GM23338 (cell line): ENCODE measurements at regions not wholly inside any gene's neighbourhood (a gene's known extent, or its start where the extent isn't known, plus 50 kb on each side); places are given as distances from the start of the nearest gene placed in this dataset.
"Not testable (repeated sequence)": the region's sequence is repeated elsewhere in the genome, so short reads cannot be mapped to it uniquely, and the experiment has no call there.

Experiments used
- ATAC-seq: fragments of 200-7000 bp; cut with Tn5 transposase; 3 replicates; pipeline ENCODE4 v1.9.1; 2020
- DNase-seq: peaks from one replicate; pipeline ENCODE4 v3.0.0-alpha.2; 2015; ENCODE audit warnings: low spot score
- H2AFZ ChIP-seq: fragments of 200-600 bp; sonication (generic); 2 replicates; pipeline ENCODE4 v1.8.0; 2016; ENCODE audit warnings: antibody characterized with exemption, mild to moderate bottlenecking, moderate library complexity
- H3F3A ChIP-seq: fragments of 200-600 bp; sonication (generic); replicated peaks from 2 replicates; pipeline ENCODE4 v1.8.0; 2017; ENCODE audit warnings: antibody characterized with exemption, mixed run types, low read depth
- H3K27ac ChIP-seq: fragments of 200-600 bp; sonication (generic); 2 replicates; pipeline ENCODE4 v1.6.1; 2016; ENCODE audit warnings: low read depth
- H3K27me3 ChIP-seq: fragments of 200-600 bp; sonication (generic); 2 replicates; pipeline ENCODE4 v1.8.0; 2016; ENCODE audit warnings: mild to moderate bottlenecking, mixed run types, moderate library complexity; ENCODE audit not compliant: insufficient read depth
- H3K36me3 ChIP-seq: fragments of 200-600 bp; sonication (generic); 2 replicates; pipeline ENCODE4 v1.8.0; 2016; ENCODE audit warnings: mild to moderate bottlenecking; ENCODE audit not compliant: insufficient read depth
- H3K4me1 ChIP-seq: fragments of 200-600 bp; sonication (generic); 2 replicates; pipeline ENCODE4 v1.8.0; 2016; ENCODE audit warnings: mild to moderate bottlenecking, moderate library complexity; ENCODE audit not compliant: insufficient read depth
- H3K4me2 ChIP-seq: fragments of 200-600 bp; sonication (generic); 2 replicates; pipeline ENCODE4 v1.7.1; 2017; ENCODE audit warnings: mixed run types
- H3K4me3 ChIP-seq: fragments of 200-600 bp; sonication (generic); 2 replicates; pipeline ENCODE4 v1.6.1; 2016; ENCODE audit warnings: mixed run types
- H3K79me2 ChIP-seq: fragments of 200-600 bp; sonication (generic); replicated peaks from 2 replicates; pipeline ENCODE4 v1.8.0; 2017; ENCODE audit warnings: mild to moderate bottlenecking; ENCODE audit not compliant: insufficient read depth
- H3K9me2 ChIP-seq: fragments of 200-600 bp; sonication (generic); 2 replicates; pipeline ENCODE4 v1.8.0; 2017; ENCODE audit not compliant: insufficient read depth
- H4K20me1 ChIP-seq: fragments of 200-600 bp; sonication (generic); replicated peaks from 2 replicates; pipeline ENCODE4 v1.8.0; 2017; ENCODE audit warnings: mild to moderate bottlenecking; ENCODE audit not compliant: insufficient read depth
- H3K27ac Mint-ChIP-seq: 2 replicates; pipeline ENCODE4 v1.8.0; 2020; ENCODE audit warnings: inconsistent platforms, mild to moderate bottlenecking, moderate library complexity, mixed read lengths
- H3K27me3 Mint-ChIP-seq: 3 replicates; pipeline ENCODE4 v1.8.0; 2022; ENCODE audit warnings: low read depth, mild to moderate bottlenecking, moderate library complexity, mixed read lengths, inconsistent platforms; ENCODE audit not compliant: insufficient read depth, poor library complexity
- H3K36me3 Mint-ChIP-seq: 3 replicates; pipeline ENCODE4 v1.8.0; 2021; ENCODE audit warnings: low read depth, mild to moderate bottlenecking, inconsistent platforms, moderate library complexity, mixed read lengths
- H3K4me1 Mint-ChIP-seq: 3 replicates; pipeline ENCODE4 v1.8.0; 2020; ENCODE audit warnings: mild to moderate bottlenecking, inconsistent platforms, mixed read lengths
- H3K4me3 Mint-ChIP-seq: 3 replicates; pipeline ENCODE4 v1.8.0; 2021; ENCODE audit warnings: moderate library complexity, mild to moderate bottlenecking, inconsistent platforms, mixed read lengths
- H3K9me3 Mint-ChIP-seq: 3 replicates; pipeline ENCODE4 v1.8.0; 2020; ENCODE audit warnings: moderate library complexity, mild to moderate bottlenecking, inconsistent platforms, mixed read lengths
- ETS1 ChIP-seq: IDR thresholded peaks from 2 replicates; pipeline ENCODE4 v1.6.1; 2016; ENCODE audit warnings: antibody characterized with exemption
- EZH2 ChIP-seq: fragments of 200-600 bp; sonication (generic); IDR thresholded peaks from one replicate; pipeline ENCODE4 v1.8.0; 2017; ENCODE audit warnings: antibody characterized with exemption, mild to moderate bottlenecking, low read depth; ENCODE audit not compliant: unreplicated experiment
- NANOG ChIP-seq: IDR thresholded peaks from 2 replicates; pipeline ENCODE4 v1.6.1; 2016; ENCODE audit warnings: antibody characterized with exemption, borderline replicate concordance
- STAT1 ChIP-seq: IDR thresholded peaks from one replicate; pipeline ENCODE4 v1.6.1; 2016; ENCODE audit warnings: antibody characterized with exemption; ENCODE audit not compliant: unreplicated experiment
- TF ChIP-seq, protein P1 (sequence below): fragments of 250-450 bp; sonication (Bioruptor Pico); IDR thresholded peaks from 2 replicates; pipeline ENCODE4 v1.5.0; 2020; ENCODE audit warnings: mild to moderate bottlenecking, moderate library complexity

DNA sequence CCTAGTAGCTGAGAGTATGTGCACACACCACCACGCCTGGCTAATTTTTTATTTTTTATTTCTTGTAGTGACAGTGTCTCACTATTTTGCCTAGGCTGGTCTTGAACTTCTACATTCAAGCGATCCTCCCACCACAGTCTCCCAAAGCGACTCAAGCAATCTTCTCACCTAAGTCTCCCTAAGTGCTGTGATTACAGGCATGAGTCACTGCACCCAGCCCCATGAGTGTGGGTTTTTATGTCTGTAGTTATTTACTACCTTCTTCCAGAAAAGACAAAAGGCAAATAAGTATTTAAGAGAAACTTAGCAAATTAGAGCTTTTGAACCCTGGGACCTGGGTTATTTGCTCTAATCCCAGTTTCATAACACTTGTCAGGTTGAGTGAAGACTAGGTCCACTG, 92.3 kb upstream of the HCRTR2 start (continued):
- TF ChIP-seq, protein P1, sequence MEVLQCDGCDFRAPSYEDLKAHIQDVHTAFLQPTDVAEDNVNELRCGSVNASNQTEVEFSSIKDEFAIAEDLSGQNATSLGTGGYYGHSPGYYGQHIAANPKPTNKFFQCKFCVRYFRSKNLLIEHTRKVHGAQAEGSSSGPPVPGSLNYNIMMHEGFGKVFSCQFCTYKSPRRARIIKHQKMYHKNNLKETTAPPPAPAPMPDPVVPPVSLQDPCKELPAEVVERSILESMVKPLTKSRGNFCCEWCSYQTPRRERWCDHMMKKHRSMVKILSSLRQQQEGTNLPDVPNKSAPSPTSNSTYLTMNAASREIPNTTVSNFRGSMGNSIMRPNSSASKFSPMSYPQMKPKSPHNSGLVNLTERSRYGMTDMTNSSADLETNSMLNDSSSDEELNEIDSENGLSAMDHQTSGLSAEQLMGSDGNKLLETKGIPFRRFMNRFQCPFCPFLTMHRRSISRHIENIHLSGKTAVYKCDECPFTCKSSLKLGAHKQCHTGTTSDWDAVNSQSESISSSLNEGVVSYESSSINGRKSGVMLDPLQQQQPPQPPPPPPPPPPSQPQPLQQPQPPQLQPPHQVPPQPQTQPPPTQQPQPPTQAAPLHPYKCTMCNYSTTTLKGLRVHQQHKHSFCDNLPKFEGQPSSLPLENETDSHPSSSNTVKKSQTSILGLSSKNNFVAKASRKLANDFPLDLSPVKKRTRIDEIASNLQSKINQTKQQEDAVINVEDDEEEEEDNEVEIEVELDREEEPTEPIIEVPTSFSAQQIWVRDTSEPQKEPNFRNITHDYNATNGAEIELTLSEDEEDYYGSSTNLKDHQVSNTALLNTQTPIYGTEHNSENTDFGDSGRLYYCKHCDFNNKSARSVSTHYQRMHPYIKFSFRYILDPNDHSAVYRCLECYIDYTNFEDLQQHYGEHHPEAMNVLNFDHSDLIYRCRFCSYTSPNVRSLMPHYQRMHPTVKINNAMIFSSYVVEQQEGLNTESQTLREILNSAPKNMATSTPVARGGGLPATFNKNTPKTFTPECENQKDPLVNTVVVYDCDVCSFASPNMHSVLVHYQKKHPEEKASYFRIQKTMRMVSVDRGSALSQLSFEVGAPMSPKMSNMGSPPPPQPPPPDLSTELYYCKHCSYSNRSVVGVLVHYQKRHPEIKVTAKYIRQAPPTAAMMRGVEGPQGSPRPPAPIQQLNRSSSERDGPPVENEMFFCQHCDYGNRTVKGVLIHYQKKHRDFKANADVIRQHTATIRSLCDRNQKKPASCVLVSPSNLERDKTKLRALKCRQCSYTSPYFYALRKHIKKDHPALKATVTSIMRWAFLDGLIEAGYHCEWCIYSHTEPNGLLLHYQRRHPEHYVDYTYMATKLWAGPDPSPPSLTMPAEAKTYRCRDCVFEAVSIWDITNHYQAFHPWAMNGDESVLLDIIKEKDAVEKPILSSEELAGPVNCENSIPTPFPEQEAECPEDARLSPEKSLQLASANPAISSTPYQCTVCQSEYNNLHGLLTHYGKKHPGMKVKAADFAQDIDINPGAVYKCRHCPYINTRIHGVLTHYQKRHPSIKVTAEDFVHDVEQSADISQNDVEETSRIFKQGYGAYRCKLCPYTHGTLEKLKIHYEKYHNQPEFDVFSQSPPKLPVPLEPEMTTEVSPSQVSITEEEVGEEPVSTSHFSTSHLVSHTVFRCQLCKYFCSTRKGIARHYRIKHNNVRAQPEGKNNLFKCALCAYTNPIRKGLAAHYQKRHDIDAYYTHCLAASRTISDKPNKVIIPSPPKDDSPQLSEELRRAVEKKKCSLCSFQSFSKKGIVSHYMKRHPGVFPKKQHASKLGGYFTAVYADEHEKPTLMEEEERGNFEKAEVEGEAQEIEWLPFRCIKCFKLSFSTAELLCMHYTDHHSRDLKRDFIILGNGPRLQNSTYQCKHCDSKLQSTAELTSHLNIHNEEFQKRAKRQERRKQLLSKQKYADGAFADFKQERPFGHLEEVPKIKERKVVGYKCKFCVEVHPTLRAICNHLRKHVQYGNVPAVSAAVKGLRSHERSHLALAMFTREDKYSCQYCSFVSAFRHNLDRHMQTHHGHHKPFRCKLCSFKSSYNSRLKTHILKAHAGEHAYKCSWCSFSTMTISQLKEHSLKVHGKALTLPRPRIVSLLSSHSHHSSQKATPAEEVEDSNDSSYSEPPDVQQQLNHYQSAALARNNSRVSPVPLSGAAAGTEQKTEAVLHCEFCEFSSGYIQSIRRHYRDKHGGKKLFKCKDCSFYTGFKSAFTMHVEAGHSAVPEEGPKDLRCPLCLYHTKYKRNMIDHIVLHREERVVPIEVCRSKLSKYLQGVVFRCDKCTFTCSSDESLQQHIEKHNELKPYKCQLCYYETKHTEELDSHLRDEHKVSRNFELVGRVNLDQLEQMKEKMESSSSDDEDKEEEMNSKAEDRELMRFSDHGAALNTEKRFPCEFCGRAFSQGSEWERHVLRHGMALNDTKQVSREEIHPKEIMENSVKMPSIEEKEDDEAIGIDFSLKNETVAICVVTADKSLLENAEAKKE (CRISPR knock-in tag), result no peak
- TF ChIP-seq NANOG, result no peak
- no peak for TF ChIP-seq ETS1
- no peak for TF ChIP-seq STAT1

DNA sequence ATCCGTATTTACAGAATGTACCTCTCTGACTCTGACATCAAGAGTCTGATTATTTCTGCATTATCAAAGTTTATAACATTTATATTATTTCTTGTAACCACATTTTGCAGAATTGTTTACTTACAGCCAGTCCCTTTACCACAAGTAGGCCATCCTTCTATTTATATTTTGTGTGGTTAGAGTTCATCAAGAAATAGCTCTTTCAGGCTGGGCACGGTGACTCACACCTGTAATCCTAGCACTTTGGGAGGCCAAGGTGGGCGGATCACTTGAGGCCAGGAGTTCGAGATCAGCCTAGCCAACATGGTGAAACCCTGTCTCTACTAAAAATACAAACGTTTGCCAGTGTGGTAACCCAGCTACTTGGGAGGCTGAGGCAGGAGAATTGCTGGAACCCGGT, 86.3 kb upstream of the HCRTR2 start:
- H4K20me1 ChIP-seq, H3K36me3 Mint-ChIP-seq, H3K27ac Mint-ChIP-seq, H3K27me3 Mint-ChIP-seq, DNase-seq, H3K27me3 ChIP-seq, H3K9me3 Mint-ChIP-seq, H3F3A ChIP-seq, H3K4me3 Mint-ChIP-seq, H3K4me1 ChIP-seq, H2AFZ ChIP-seq, H3K27ac ChIP-seq, H3K79me2 ChIP-seq, H3K4me1 Mint-ChIP-seq, H3K36me3 ChIP-seq, H3K4me2 ChIP-seq, H3K9me2 ChIP-seq, H3K4me3 ChIP-seq, ATAC-seq: not testable (repeated sequence)

DNA sequence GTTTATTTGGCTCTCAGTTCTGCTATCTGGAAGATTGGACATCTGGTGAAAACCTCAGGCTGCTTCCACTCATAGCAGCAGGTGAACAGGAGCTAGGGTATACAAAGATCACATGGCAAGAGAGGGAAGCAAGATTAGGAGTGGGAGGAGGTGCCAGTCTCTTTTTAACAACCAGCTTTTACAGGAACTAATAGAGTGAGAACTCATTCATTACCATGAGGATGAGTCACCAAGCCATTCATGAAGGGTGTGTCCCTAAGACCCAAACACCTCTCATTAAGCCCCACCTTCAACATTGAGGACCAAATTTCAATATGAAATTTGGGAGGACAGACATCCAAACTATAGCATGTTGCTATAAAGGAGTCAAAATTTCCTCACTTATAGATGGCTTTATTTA, 85.4 kb upstream of the HCRTR2 start:
- no peak overlapping the region for H3K4me2 ChIP-seq
- Mint-ChIP-seq H3K27me3 (peaks cover 2% of the 10 kb centered on the region), H3K27ac (no peak overlapping the region), H3K36me3 (no peaks in the 10 kb centered on the region), H3K4me3 (no peak overlapping the region), H3K4me1 (no peaks in the 10 kb centered on the region), H3K9me3 (peaks cover 14% of the 10 kb centered on the region)
- ATAC-seq (no peak), DNase-seq (no peak)
- H3K27ac ChIP-seq, result no peak overlapping the region
- H3K36me3 ChIP-seq, result no peaks in the 10 kb centered on the region
- no peak overlapping the region for H2AFZ ChIP-seq
- no peaks in the 10 kb centered on the region for H3K4me1 ChIP-seq
- no peaks in the 10 kb centered on the region for H3K79me2 ChIP-seq
- H3F3A ChIP-seq, result no peaks in the 10 kb centered on the region
- H3K4me3 ChIP-seq, result no peak overlapping the region
- H4K20me1 ChIP-seq, result no peaks in the 10 kb centered on the region
- no peaks in the 10 kb centered on the region for H3K27me3 ChIP-seq
- no peaks in the 10 kb centered on the region for H3K9me2 ChIP-seq
- no peak for TF ChIP-seq EZH2
